Endothelial cell of umbilical vein (primary cell): ENCODE measurements at regions not wholly inside any gene's neighbourhood (a gene's known extent, or its start where the extent isn't known, plus 50 kb on each side); places are given as distances from the start of the nearest gene placed in this dataset.

ENCODE experiments used
- BruUV-seq: library from RNA; stranded (reverse); fragments of 400-500 nt; replicated peaks from 2 replicates; lab custom pipeline; 2021; lab: Mats Ljungman, UMichigan
- CTCF ChIA-PET: fragments of 300-600, 350-600 bp; sonication (Branson Sonifier 250); formaldehyde crosslinking; loops from one replicate; lab custom pipeline; 2021; ENCODE audit warnings: antibody characterized with exemption, inconsistent platforms; lab: Charles Lee
- POLR2A ChIA-PET: fragments of 300-600, 350-600 bp; sonication (Branson Sonifier 250); formaldehyde crosslinking; loops from one replicate; lab custom pipeline; 2021; ENCODE audit warnings: antibody characterized with exemption, inconsistent platforms; lab: Charles Lee
- DNase-seq: peaks from one replicate; pipeline ENCODE4 v3.0.0-alpha.2; 2011; ENCODE audit warnings: low read depth, low spot score
- FAIRE-seq: peaks from 2 replicates; lab custom pipeline; 2011; peaks lifted over from hg19 to GRCh38; lab: Jason Lieb, UNC
- H2AFZ ChIP-seq: 2 replicates; pipeline ENCODE4 v1.6.0; 2012; ENCODE audit warnings: low read depth, low read length, control low read depth, inconsistent platforms
- H3K27ac ChIP-seq: 2 replicates; pipeline ENCODE4 v1.5.1; 2011; ENCODE audit warnings: low read depth, mild to moderate bottlenecking, control low read depth, low read length, moderate library complexity; ENCODE audit not compliant: insufficient read depth
- H3K27me3 ChIP-seq, 2 experiments: 2 replicates each; pipeline versions ENCODE4 v1.6.0 to v1.6.1; 2011; ENCODE audit warnings: low read length in 2 of 2, mixed read lengths in 1 of 2; ENCODE audit not compliant: control insufficient read depth in 2 of 2, insufficient read depth in 2 of 2
- H3K36me3 ChIP-seq, 2 experiments: 2 replicates in 1 of 2; 3 replicates in 1 of 2; pipeline ENCODE4 v1.5.1; 2011; ENCODE audit warnings: low read length in 2 of 2, mild to moderate bottlenecking in 1 of 2, moderate library complexity in 1 of 2; ENCODE audit not compliant: control insufficient read depth in 2 of 2, insufficient read depth in 2 of 2; ENCODE audit errors: extremely low read depth in 1 of 2
- H3K4me1 ChIP-seq: 3 replicates; pipeline ENCODE4 v1.5.1; 2011; ENCODE audit warnings: mild to moderate bottlenecking, low read length; ENCODE audit not compliant: control insufficient read depth, insufficient read depth; ENCODE audit errors: extremely low read depth
- H3K4me2 ChIP-seq: 2 replicates; pipeline ENCODE4 v1.6.1; 2011; ENCODE audit warnings: low read length, control low read depth, mixed read lengths; ENCODE audit not compliant: insufficient read depth
- H3K4me3 ChIP-seq, 3 experiments: fragments of 200-600 bp in 1 of 3; sonication (generic), shearing (Covaris generic) in 1 of 3; replicated peaks in 1 of 3; 2 replicates each; pipeline ENCODE4 v1.5.1; 2011 to 2016; ENCODE audit warnings: control low read depth in 3 of 3, low read length in 3 of 3, mild to moderate bottlenecking in 2 of 3, inconsistent platforms in 1 of 3, low read depth in 1 of 3, moderate library complexity in 1 of 3; ENCODE audit not compliant: insufficient read depth in 1 of 3
- H3K79me2 ChIP-seq: 2 replicates; pipeline ENCODE4 v1.6.0; 2012; ENCODE audit warnings: low read length, inconsistent platforms; ENCODE audit not compliant: control insufficient read depth, insufficient read depth
- H3K9ac ChIP-seq: replicated peaks from 2 replicates; pipeline ENCODE3; 2011; ENCODE audit warnings: low read length, control low read depth; ENCODE audit not compliant: insufficient read depth; ENCODE audit errors: extremely low read depth
- H3K9me1 ChIP-seq: replicated peaks from 3 replicates; pipeline ENCODE4 v1.6.0; 2011; ENCODE audit warnings: mild to moderate bottlenecking, low read length; ENCODE audit not compliant: control insufficient read depth, insufficient read depth; ENCODE audit errors: extremely low read depth
- H3K9me3 ChIP-seq: replicated peaks from 2 replicates; pipeline ENCODE4 v1.5.1; 2012; ENCODE audit warnings: low read length, inconsistent platforms; ENCODE audit not compliant: control insufficient read depth, insufficient read depth
- H4K20me1 ChIP-seq: replicated peaks from 2 replicates; pipeline ENCODE3; 2011; ENCODE audit warnings: mild to moderate bottlenecking, low read length; ENCODE audit not compliant: control insufficient read depth, insufficient read depth; ENCODE audit errors: extremely low read depth
- EZH2 ChIP-seq: IDR thresholded peaks from 2 replicates; pipeline ENCODE4 v1.6.1; 2012; ENCODE audit warnings: borderline replicate concordance, low read depth, mild to moderate bottlenecking, moderate library complexity, low read length, inconsistent platforms; ENCODE audit not compliant: severe bottlenecking
- FOS ChIP-seq: IDR thresholded peaks from 2 replicates; pipeline ENCODE4 v1.6.1; 2011; ENCODE audit warnings: mild to moderate bottlenecking, low read length, moderate library complexity, borderline replicate concordance; ENCODE audit not compliant: insufficient read depth
- GATA2 ChIP-seq: IDR thresholded peaks from 2 replicates; pipeline ENCODE4 v1.7.0; 2011; ENCODE audit warnings: low read depth, mild to moderate bottlenecking, moderate library complexity, mixed read lengths, low read length; ENCODE audit not compliant: insufficient read length, insufficient read depth
- JUN ChIP-seq: IDR thresholded peaks from 2 replicates; pipeline ENCODE4 v1.6.1; 2011; ENCODE audit warnings: borderline replicate concordance, low read depth; ENCODE audit not compliant: insufficient read length, insufficient read depth
- MYC ChIP-seq: IDR thresholded peaks from one replicate; pipeline ENCODE4 v1.6.1; 2011; ENCODE audit warnings: mild to moderate bottlenecking, low read depth, low read length
- POLR2A ChIP-seq: IDR thresholded peaks from 2 replicates; pipeline ENCODE4 v1.6.1; 2012; ENCODE audit warnings: low read depth, mild to moderate bottlenecking, control low read depth, low read length
- POLR2AphosphoS5 ChIP-seq: IDR thresholded peaks from 2 replicates; pipeline ENCODE4 v1.6.1; 2012; ENCODE audit warnings: low read depth, mild to moderate bottlenecking, control low read depth, low read length, moderate library complexity; ENCODE audit not compliant: insufficient read depth
- dilution Hi-C: fragments of 300-500 bp; cut with MboI; formaldehyde crosslinking; loops from one replicate; pipeline ENCODE4 v1.15.0; 2019; ENCODE audit warnings: low sequenced_read_pairs; ENCODE audit not compliant: extremely low pct_ligation_motif_present
- intact Hi-C: fragments of 100-400 bp; cut with micrococcal nuclease; formaldehyde crosslinking; loops from one replicate; pipeline ENCODE4 v1.10.0; 2022
- TF ChIP-seq, protein P1 (sequence below), 2 donors: IDR thresholded peaks; 1 replicate in 1 of 2; 2 replicates in 1 of 2; pipeline ENCODE4 v1.5.1; 2011; ENCODE audit warnings: low read length in 2 of 2, mild to moderate bottlenecking in 2 of 2, moderate library complexity in 2 of 2, control low read depth in 1 of 2, inconsistent platforms in 1 of 2, low read depth in 1 of 2; ENCODE audit not compliant: insufficient read depth in 1 of 2; ENCODE audit errors: extremely low read depth in 1 of 2
- TF ChIP-seq, protein P2 (sequence below): IDR thresholded peaks from 2 replicates; pipeline ENCODE4 v1.6.1; 2011; ENCODE audit not compliant: insufficient read depth, insufficient read length

DNA sequence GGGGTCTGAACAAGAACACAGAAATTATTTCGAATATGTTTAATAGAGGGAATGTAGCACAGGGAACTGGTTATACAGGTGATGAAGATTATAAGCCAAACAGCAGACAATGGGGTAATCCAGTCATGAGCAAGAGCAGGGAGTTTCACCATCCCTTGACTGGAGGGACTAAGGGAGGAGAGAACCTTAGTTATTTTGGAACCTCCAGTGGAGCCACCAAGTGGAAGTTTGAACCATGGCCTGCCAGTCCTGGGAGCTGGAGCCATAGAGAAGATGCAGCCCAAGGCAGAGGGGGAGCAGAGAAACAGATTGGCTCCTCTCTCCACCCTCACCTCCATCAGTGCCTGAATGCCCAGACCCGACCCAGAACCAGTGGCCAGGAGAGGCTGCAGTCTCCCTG lies 264.6 kb upstream of the RASGEF1B start:
- Histone ChIP-seq H3K27me3 (peaks cover 0 to 3% of the 10 kb centered on the region in 2 experiments), H3K4me3 (no peak overlapping the region), H4K20me1 (no peaks in the 10 kb centered on the region), H3K4me2 (no peak overlapping the region), H3K79me2 (no peaks in the 10 kb centered on the region), H3K9me3 (no peaks in the 10 kb centered on the region), H3K4me1 (no peaks in the 10 kb centered on the region), H3K36me3 (no peaks in the 10 kb centered on the region), H3K9me1 (no peaks in the 10 kb centered on the region), H3K27ac (no peak overlapping the region), H2AFZ (no peak overlapping the region), H3K9ac (no peak overlapping the region)
- dilution Hi-C loops (no loop called here), intact Hi-C loops (no loop called here)
- BruUV-seq, result no TSS peak
- FAIRE-seq, result no peak
- ChIA-PET POLR2A (no interaction called here), CTCF (no interaction called here)
- no peak for TF ChIP-seq POLR2AphosphoS5
- no peak for TF ChIP-seq MYC
- no peak for TF ChIP-seq JUN
- no peak for TF ChIP-seq FOS
- TF ChIP-seq, protein P1, sequence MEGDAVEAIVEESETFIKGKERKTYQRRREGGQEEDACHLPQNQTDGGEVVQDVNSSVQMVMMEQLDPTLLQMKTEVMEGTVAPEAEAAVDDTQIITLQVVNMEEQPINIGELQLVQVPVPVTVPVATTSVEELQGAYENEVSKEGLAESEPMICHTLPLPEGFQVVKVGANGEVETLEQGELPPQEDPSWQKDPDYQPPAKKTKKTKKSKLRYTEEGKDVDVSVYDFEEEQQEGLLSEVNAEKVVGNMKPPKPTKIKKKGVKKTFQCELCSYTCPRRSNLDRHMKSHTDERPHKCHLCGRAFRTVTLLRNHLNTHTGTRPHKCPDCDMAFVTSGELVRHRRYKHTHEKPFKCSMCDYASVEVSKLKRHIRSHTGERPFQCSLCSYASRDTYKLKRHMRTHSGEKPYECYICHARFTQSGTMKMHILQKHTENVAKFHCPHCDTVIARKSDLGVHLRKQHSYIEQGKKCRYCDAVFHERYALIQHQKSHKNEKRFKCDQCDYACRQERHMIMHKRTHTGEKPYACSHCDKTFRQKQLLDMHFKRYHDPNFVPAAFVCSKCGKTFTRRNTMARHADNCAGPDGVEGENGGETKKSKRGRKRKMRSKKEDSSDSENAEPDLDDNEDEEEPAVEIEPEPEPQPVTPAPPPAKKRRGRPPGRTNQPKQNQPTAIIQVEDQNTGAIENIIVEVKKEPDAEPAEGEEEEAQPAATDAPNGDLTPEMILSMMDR (IDR thresholded peaks at IDR 0.05; ENCODE audit: extremely low read depth in 1 of 2, insufficient read depth in 1 of 2, low read depth in 1 of 2, low read length in 2 of 2), result no peak
- no peak for TF ChIP-seq POLR2A
- no peak for TF ChIP-seq GATA2
- TF ChIP-seq EZH2, result no peak
- TF ChIP-seq, protein P2, sequence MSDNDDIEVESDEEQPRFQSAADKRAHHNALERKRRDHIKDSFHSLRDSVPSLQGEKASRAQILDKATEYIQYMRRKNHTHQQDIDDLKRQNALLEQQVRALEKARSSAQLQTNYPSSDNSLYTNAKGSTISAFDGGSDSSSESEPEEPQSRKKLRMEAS, result no peak
- DNase-seq, result no peak
